Epithelial cell of esophagus (primary cell): ENCODE measurements at regions not wholly inside any gene's neighbourhood (a gene's known extent, or its start where the extent isn't known, plus 50 kb on each side); places are given as distances from the start of the nearest gene placed in this dataset.

ENCODE experiments used
- DNase-seq: peaks from one replicate; pipeline ENCODE4 v3.0.0; 2010; ENCODE audit warnings: low read depth
- H3K4me3 ChIP-seq: 2 replicates; pipeline ENCODE4 v1.5.1; 2011; ENCODE audit warnings: mild to moderate bottlenecking, low read length, control low read depth
- TF ChIP-seq, protein P1 (sequence below): IDR thresholded peaks from 2 replicates; pipeline ENCODE4 v1.5.1; 2011; ENCODE audit warnings: low read depth, mild to moderate bottlenecking, low read length, control low read depth, inconsistent platforms; ENCODE audit not compliant: insufficient read depth; ENCODE audit errors: missing control alignments

DNA sequence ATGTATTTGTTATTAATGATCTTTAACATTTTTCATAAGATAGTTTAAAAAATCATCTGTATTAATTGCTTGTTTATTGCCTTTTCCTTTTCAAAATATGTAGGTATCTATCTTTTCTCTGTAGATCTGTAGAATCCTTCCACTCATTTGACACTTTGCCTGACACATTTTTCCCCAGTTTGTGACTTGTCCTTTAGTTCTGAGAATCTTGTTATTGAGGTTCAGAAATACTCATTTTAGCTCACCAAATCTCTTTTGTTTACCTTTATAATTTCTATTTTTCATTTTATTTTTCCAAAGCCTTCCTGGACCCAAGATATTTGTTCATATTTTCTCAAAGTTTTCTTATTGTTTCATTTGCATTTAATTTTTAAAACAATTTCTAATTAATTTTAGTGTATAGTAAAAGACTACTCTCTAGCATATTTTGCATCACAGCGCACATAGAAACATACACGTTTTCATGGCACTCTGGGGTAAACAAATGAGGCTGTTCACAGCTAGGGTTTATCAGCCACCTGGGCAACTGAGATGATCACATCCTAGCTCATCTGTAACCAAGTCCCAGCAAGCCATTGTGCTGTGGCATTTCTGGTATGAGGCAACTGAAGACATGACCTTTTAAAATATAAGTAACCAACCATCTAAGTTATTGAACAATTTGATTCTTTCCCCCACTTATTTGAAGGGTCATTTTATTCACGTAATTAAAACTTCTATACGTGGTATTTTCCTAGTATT, 275.7 kb downstream of the ADGB start:
- H3K4me3 ChIP-seq: no peak overlapping the region
- DNase-seq: peak; percentile 9
- TF ChIP-seq, protein P1, sequence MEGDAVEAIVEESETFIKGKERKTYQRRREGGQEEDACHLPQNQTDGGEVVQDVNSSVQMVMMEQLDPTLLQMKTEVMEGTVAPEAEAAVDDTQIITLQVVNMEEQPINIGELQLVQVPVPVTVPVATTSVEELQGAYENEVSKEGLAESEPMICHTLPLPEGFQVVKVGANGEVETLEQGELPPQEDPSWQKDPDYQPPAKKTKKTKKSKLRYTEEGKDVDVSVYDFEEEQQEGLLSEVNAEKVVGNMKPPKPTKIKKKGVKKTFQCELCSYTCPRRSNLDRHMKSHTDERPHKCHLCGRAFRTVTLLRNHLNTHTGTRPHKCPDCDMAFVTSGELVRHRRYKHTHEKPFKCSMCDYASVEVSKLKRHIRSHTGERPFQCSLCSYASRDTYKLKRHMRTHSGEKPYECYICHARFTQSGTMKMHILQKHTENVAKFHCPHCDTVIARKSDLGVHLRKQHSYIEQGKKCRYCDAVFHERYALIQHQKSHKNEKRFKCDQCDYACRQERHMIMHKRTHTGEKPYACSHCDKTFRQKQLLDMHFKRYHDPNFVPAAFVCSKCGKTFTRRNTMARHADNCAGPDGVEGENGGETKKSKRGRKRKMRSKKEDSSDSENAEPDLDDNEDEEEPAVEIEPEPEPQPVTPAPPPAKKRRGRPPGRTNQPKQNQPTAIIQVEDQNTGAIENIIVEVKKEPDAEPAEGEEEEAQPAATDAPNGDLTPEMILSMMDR: no peak

GRCh38 chr6:146875927-146876270, 277.1 kb downstream of the ADGB start:
- no peak for DNase-seq

GRCh38 chr6:146876271-146877151, 277.7 kb downstream of the ADGB start:
- H3K4me3 ChIP-seq: no peak overlapping the region
- TF ChIP-seq, protein P1: no peak
- DNase-seq: peak; percentile 11

More at GRCh38 chr6:146875927-146876270, 277.1 kb downstream of the ADGB start:
- no peak overlapping the region for H3K4me3 ChIP-seq
- TF ChIP-seq, protein P1: no peak

DNA sequence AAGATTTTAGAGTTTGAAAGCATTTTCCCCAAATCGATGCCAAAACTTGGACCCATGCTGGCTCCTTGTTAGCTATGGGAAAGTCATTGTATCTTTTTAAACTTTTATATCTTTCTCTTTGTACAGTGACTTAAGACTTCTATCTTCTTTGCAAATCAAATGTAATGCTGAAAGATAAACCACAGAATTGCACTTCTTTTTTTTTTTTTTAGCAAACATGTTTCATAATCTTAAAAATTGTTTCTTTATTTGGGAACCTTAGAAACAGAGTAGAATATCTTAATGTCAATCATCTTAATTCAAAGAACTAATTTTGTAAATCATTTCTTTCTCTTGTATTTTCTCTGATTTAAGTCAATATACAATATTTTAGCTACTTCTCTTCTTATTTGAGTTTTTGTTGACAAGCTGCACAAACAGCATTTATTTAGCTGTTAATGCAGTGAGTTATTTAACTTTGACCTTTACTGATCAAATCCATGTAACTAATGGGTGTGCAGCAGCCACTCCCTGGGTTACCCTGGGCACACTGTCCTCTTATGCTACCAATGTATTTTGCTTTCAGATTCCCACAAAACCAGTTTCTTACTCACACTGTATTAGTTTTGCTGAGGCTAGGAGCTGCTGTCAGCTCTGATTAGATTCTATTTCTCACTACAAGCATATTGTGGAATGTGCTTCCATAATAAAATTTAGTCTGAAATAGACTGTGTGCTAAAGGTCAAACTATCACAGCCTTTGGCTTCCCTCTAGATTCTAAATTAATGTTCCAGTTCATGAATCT, 279.6 kb downstream of the ADGB start:
- TF ChIP-seq, protein P1: no peak
- peak; percentile 69 for DNase-seq
- no peak overlapping the region for H3K4me3 ChIP-seq

- no peak for DNase-seq
- TF ChIP-seq, protein P1: no peak
- H3K4me3 ChIP-seq: no peak overlapping the region
These were observed 280.2 kb downstream of the ADGB start for GRCh38 chr6:146878952-146879340.

- no peak overlapping the region for H3K4me3 ChIP-seq
- TF ChIP-seq, protein P1: no peak
- DNase-seq: no peak
These were observed 280.8 kb downstream of the ADGB start for GRCh38 chr6:146879406-146880117.
